Stimulated activated CD8-positive, alpha-beta memory T cell treated with anti-CD3 and anti-CD28 coated beads, Interleukin-7, amount 100 ng/mL, for 4 hours (primary cell): ENCODE measurements at regions not wholly inside any gene's neighbourhood (a gene's known extent, or its start where the extent isn't known, plus 50 kb on each side); places are given as distances from the start of the nearest gene placed in this dataset.
"Not testable (repeated sequence)": the region's sequence is repeated elsewhere in the genome, so short reads cannot be mapped to it uniquely, and the experiment has no call there.

Experiments used
- DNase-seq, 2 donors: peaks; one replicate each; pipeline ENCODE4 v3.0.0-alpha.2; 2020; ENCODE audit warnings: low read depth in 2 of 2

DNA sequence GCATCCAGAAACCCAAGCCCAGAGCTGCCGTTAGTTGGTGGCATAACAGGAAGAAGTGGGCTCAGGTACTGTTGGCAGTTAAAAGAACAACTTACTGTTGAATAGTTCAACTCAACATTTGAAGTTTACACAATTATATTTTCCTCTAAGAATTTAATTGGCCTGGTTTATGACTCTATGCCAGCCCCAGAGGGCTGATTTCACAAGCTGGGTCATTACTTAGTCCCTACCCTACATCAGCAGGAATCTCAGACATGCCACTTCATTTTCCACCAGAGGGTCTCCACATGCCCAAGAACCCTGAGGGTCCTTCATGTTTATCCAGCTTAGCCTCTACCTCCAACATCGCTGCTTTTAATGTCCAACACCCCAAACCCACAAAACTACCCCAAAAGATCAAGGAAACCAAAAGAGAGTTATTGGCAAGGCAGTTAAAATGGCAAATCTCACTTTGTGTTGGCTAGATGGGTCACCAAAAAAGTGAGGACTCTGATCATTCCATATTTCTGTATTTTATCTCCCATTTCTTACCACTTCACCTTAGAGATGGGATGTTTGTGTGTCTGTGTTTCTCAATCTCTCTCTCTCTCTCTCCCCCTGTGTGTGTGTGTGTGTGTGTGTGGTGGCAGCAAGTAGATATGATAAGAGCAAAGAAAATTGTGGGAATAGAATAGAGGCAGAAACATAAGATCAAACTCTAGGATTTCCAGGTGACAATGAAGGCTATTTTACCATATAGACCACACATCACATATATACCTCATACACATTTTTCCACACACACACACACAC is 112.5 kb upstream of the TBX18 start:
- no peak for DNase-seq

DNA sequence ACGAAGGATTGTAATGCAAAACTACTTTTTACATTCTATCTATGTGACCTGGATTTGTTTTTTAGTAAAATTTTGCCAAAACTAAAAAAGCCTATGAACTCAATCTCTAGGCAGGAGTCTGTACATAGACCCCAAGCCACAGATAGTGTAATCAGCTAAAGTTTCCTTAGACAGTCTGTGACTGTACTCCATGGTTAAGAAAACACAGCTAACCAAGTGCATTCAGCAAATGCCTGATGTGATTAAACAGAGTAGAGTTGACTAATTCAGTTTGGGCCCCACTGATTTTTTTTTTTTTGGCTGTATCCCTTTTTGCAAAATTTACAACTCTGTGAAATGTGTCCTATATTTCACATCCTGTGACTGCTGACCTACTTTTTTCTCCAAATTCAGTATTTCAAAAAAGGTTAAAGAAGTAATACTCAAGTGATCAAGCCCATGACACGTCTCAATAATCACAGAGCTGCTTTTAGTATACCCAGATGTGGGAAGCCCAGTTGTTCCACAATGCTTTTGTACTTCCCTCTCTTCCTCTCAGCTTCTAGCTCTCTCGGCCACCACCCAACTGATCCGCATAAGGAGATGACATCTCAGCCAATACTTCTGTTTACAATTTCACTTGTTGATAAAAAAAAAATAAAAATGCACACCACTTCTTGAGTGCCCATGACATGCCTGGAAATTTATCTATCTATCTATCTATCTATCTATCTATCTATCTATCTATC is 108.8 kb upstream of the TBX18 start:
- no peak for DNase-seq

DNA sequence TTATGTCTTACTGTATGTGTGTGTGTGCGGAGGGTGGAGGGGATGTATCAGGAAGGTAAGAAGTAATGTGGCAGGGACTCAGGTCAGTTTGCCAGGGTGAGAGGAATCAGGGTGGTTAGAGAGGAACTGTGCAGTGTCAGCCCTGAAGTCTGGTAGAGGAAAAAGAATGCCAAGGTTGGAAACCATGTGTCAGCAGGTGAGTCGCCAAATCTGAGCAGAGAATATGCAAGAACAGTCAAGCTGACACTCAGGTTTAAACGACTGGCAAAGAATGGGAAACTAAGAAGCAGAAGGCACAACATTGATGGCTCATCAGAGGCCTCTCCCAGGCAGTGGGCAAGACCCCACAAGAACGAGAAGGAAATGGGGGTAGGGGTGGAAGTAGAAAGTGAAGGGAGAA is 107.5 kb upstream of the TBX18 start:
- DNase-seq, result no peak

DNA sequence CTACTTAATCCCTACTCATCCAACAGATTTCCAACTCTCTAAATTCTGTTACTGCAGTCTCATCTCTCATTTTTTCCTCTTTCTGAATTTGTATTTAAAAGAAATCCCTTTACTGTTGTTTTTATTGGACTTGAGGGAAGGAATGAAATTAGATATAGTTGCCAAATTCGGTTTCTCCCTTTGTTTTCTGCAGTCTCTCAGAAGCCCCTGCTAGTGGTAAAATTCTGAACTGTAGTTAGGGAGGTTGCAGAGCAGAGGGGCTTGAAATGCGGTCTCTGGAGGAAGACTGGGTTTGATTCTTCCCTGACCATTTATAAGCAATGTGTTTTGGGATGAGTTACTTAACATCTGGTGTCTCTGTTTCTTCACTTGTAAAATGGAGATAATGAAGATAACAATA is 106.3 kb upstream of the TBX18 start:
- no peak for DNase-seq

DNA sequence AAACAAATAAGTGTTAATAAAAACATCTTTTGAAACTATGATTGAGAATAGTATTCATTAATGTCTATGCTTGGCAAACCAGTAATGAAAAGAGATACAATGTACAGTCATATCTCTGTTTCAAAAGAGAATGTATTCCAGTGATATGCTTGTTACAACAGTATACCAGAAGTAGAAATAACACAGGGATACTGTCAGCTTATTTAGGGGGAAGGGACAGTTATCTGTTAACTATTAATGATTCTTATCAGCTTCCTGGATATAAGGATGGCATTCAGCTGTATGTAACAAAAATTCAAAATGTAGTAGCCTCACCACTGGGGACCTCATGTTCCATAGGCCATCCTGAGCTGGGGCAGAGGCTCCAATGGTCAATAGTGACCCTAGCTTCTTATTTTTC is 103.8 kb upstream of the TBX18 start:
- no peak for DNase-seq

DNA sequence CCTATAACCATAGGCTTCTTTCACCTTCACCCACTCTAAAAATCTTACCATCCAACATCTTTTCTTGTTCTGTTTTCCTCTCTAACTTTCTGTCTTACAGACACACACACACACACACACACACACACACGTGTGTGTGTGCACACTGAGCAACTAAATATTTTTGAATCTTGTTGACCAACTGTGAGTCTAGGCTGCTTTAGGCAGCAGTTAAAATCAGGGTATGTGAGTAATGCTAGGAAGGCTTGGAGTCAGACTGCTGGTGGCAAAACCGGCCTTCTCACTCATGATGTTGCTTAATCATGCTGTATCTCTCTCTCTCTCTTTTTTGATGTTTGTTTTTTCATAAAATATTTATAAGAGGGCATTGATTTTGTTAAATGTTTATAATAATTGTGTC is 103.1 kb upstream of the TBX18 start:
- no peak for DNase-seq

DNA sequence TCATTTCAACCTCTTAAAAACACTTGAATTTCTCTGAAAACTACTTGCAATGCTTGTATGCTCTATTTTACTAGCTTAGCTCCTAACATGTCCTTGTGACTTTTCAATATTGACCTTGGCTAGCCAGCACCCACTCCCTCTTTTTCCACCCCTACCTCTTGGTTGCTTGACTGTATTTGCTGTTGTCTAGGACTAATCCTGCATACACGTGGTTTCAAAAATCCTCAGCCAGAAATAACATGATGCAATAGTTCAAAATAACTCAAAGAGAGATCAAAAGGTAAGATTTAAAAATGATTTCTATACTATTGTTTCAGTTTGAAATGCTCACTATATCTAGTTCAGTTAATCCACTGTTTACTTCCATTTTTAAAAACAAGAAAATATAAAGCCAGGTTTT is 102.3 kb upstream of the TBX18 start:
- DNase-seq, result no peak

DNA sequence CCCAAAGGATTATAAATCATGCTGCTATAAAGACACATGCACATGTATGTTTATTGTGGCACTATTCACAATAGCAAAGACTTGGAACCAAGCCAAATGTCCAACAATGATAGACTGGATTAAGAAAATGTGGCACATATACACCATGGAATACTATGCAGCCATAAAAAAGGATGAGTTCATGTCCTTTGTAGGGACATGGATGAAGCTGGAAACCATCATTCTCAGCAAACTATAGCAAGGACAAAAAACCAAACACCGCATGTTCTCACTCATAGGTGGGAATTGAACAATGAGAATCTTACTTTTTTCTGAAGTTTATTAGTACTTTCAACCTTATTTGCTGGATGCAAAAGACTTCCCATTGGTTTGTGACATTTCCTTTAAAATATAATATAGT is 101.0 kb upstream of the TBX18 start:
- DNase-seq, result not testable (repeated sequence)

DNA sequence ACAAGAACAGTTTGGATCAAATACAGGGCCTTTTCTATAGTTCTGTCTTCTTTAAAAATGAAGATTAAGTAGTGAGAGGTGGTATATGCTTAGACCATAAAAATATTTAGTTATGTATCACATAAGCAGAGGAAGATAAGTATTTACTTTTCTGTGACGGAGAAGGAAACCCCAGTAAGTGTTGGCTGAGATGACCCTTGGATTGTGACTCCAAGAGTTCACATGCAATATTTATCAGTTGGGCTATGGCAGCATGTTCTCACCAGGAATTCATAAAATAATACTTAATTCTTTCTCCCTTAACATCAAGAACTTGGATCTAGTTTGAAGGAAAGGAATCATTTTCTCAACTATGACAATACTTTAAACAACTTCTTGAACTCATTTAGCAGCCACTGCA is 98.4 kb upstream of the TBX18 start:
- DNase-seq, result no peak

DNA sequence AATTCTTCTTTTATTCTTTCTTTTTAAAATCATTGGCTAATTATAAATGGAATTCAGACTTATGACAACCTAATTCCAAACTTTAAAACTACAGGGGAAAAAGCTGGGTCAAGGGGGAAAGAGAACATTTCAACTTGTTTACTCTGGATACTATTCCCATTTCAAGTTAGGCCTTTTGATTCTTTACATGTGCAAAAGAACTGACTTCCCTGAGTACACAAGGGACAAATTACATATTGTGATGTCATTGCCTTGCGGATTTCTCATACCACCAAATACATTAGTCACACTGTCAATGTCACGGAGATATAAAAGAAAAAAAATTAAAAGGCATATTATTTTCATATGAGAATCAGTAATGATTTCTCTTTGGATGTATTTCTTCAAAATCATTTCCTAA is 96.5 kb upstream of the TBX18 start:
- DNase-seq, result no peak

DNA sequence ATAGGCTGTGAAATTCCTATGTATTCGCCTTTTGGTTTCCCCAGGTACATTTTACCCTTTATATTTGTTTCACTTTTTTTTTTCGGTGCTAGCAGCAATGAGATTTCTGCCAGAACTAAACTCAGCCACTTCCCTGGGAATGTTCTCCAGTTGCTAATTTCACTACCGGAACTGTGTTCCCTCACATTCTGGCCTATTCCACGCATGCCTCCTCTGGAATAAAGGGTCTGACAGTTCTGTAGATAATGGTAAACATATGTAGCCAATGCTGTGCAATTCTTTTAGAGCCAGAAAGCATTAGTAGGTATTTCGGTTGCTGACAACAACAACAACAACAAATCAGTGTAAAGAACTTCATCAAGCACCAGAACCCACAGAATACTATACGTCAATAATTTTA is 96.1 kb upstream of the TBX18 start:
- DNase-seq, result no peak

DNA sequence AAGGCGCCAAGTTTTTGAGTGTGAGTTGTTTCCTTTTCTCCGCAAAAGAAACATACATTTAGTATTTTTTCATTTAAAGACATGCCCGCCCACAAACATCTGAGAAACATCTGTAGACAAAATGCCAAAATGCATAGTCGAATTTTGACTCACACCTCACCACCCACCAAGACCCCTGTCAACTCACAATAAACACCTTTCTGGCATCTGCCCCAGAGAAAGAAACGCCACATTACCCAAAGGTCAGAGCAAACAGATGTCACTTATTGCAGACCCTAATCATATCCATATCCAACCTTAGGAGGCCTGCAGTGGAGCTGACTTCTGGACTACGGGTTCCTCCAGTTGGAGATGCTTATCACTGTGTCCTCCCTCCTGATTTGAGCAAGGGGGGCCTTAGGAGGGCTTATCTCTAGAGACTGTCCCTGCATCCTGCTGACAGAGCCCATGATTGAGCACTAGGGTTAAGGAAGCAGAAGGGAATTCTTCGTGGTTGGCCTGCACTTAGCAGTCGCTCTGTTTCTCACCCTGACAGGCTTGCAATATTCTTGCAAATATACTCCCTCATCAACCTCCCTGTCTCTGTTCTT is 90.5 kb upstream of the TBX18 start:
- DNase-seq, result no peak

DNA sequence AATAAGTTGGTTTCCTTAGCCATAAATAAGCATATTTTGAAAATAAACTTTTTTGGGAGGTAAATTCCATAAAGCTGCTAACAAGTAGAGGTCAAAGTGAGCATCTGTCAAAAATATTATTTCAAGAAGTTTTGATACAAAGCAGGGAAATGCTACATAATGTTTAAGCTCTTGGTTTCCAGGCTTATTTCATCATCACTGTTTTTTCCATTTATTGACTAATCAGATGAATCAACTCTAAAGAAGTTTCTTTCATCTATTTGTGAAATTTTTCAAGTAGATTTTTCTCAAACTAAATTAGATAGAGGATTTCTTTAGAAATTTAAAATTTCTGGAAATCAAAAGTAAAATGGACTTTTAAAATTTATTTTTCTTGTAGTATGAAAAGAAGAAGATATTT is 89.5 kb upstream of the TBX18 start:
- DNase-seq, result no peak

DNA sequence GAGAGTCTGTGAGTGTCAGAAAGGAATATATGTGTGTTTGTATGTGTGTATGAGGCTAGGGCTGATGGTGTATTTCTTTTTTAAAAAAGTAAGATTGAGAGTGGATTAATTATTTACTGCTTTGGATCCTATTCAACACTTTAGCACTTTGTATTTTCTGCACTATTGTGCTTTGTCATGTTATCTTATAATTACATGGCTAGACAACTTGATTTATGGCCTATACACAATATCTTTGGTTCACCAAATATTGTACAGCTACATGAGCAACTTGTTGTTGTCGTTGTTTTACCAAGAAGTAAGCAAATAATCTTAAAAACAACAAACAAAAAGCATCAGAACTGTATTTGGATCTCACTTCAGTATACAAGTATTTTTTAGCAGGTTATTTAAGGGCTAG is 84.6 kb upstream of the TBX18 start:
- DNase-seq, result no peak

DNA sequence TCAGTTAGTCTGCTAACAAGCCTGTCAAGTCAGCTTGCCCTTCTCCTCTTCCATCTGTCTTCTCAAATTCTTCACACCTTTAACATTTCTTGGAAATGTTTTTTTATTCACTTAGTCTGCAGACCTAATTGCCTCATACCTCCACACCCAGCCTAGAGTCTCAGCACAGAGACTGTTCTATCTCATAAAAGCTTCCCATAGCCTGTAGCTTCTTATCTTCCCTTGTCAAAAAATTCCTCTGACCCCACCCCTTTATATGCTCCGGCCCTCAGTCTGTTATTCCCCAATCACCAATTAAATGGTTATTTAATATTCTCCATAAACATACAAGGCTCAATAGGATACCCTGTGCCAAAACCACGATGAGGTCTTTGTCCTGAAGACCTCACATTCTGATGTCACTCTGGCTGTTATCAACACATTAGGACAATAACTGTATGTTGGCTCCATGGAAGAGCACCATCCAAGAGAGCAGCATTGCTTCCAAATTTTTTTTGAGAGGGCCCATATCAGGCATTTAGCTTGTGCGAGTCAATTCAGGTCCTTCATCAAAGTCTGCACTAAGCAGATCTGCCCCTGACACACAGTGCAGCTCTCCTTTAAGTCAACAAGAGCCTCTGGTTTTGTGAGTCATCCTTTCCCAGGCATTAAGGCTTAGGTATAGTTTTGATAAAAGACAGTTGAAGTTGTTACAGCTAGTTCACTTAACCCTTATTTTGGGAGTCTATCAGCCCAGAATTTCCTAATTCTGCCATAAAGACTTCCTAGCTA is 83.2 kb upstream of the TBX18 start:
- no peak for DNase-seq

DNA sequence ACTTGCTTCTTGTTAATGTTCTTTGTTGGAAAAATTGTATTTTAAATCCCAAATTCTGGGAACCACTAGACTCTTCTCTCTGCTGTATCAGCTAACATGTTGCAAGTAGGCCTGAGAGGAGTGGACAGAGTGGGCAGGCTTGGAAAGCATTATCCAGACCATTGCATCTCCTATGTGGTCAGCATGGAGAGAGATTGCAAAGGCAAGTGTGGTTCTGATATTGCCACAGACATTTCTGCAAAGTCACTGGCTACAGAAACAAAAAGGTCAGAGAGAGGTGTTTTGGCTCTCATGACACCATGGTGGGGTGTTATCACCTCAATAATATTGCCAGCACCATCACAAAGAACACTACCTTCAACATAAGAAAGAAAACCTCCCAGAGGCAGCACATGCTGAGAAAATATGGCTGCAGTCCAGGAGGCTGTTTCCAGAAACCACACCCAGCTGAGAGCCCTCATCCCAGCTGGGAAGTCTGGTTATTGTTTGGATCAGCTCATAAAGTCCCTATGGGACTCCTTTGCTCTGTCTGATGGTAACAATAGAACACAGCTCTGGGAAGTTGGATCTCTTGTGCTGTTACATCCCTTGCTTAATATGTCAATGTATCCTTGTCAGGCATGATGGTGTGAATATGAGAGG is 78.2 kb upstream of the TBX18 start:
- DNase-seq, result no peak

DNA sequence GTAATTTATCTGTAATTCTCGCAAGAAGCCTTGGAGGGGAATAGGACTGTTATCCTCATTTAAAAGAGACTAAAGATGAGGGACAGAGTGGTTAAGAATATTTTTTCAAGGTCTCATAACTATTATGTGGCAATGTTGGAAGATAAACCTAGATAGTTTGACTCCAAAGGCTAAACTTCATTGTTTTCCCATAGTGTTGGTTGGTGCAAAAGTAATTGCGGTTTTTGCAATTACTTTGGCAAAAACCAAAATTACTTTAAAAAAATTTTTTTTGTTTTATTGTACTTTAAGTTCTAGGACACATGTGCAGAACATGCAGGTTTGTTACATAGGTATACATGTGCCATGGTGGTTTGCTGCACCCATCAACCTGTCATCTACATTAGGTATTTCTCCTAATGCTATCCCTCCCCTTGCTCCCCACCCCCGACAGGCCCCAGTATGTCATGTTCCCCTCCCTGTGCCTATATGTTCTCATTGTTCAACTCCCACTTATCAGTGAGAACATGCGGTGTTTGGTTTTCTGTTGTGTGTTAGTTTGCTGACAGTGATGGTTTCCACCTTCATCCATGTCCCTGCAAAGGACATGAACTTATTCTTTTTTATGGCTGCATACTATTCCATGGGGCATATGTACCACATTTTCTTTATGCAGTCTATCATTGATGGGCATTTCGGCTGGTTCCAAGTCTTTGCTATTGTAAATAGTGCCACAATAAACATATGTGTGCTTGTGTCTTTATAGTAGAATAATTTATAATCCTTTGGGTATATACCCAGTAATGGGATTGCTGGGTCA is 72.9 kb upstream of the TBX18 start:
- DNase-seq, result not testable (repeated sequence)

DNA sequence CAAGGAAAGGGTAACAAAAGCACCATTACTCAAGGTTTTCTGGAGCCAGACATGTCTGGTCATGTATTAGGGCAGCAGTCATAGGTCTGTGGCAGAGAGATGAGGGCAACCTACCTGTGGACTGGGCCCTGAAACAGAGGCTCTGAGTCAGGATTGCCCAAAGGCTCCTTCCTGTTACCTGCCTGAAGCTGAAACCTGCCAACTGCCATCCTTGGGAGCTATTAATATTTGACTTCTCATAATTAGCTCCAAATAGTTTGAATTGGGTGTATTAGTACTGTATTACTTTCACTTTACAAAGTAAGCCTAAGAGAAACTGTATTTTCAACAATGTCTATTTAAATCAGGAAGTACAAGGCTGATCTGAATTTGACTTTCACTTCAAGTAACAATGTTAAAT is 72.0 kb upstream of the TBX18 start:
- DNase-seq, result no peak

DNA sequence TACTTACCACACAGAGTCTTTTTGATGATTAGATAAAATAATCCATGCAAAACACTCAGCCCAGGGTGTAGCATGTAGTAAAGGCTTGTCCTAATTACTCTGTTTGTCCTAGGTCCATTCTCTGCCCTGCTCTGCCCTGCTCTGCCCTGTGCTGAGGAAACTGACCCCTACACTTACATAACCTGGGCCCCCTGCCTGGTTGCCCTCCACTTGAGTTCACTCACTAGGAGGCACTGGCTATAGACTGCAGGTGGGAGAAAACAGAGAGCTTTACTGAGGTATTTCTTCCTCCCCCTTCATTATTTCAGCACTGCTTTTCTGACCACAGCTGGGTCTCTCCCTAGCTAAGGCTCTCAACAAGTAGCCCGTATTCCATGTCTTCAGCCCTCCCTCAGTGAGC is 70.9 kb upstream of the TBX18 start:
- no peak for DNase-seq

DNA sequence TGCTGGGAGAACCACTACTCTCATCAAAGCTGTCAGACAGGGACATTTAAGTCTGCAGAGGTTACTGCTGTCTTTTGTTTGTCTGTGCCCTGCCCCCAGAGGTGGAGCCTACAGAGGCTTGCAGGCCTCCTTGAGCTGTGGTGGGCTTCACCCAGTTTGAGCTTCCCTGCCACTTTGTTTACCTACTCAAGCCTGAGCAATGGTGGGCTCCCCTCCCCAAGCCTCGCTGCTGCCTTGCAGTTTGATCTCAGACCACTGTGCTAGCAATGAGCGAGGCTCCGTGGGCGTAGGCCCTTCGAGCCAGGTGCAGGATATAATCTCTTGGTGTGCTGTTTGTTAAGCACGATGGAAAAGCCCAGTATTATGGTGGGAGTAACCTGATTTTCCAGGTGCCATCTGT is 67.5 kb upstream of the TBX18 start:
- DNase-seq, result not testable (repeated sequence)

DNA sequence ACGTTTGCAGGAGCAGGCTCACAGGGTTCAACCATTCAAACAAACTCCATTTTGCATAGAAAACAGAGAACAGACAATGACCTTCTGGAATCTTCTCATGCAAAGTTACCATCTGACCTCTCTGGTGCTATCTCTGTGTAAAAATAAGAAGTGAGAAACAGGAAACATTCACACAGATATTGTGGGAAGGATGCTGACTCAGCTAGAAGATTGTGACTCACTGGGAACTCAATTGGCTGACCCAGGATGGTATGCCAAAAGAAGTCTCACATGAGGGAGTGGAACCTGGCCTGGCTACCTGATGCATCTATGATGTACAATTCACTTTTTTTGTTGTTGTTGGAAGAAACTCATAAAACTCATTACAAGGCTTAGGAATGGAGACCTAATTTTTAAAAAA is 61.1 kb upstream of the TBX18 start:
- no peak for DNase-seq
